T-helper 1 cell treated with Interleukin-12 subunit alpha and Interleukin-12 subunit beta and Interleukin-4 antibody, amounts not matched to agents 30 ng/mL and 1 ng/mL, for 36 hours (primary cell): ENCODE measurements at regions not wholly inside any gene's neighbourhood (a gene's known extent, or its start where the extent isn't known, plus 50 kb on each side); places are given as distances from the start of the nearest gene placed in this dataset.
"Not testable (repeated sequence)": the region's sequence is repeated elsewhere in the genome, so short reads cannot be mapped to it uniquely, and the experiment has no call there.

Experiments used
- intact Hi-C: fragments of 100-400 bp; cut with micrococcal nuclease; formaldehyde crosslinking; loops from one replicate; pipeline ENCODE4 v1.15.1; 2024

GRCh38 chr6:27049863-27050781, 197.4 kb upstream of the PRSS16 start:
- intact Hi-C loops, result no loop called here

- intact Hi-C loops, result not testable (repeated sequence)
Measured at GRCh38 chr6:27052082-27052730, 195.3 kb upstream of the PRSS16 start.

GRCh38 chr6:27052731-27053082, 194.8 kb upstream of the PRSS16 start:
- intact Hi-C loops, result no loop called here

- intact Hi-C loops, result no loop called here
Measured at GRCh38 chr6:27053738-27054137, 193.8 kb upstream of the PRSS16 start.

GRCh38 chr6:27056615-27057014, 190.9 kb upstream of the PRSS16 start:
- intact Hi-C loops, result no loop called here

GRCh38 chr6:27059621-27060425, 187.7 kb upstream of the PRSS16 start:
- intact Hi-C loops, result no loop called here

- intact Hi-C loops, result no loop called here
Measured at GRCh38 chr6:27061235-27061993, 186.1 kb upstream of the PRSS16 start.

GRCh38 chr6:27062755-27063154, 184.7 kb upstream of the PRSS16 start:
- intact Hi-C loops, result no loop called here

GRCh38 chr6:27065183-27065582, 182.3 kb upstream of the PRSS16 start:
- intact Hi-C loops, result no loop called here

GRCh38 chr6:27066381-27066780, 181.1 kb upstream of the PRSS16 start:
- intact Hi-C loops, result no loop called here

- intact Hi-C loops, result no loop called here
Measured at GRCh38 chr6:27066802-27067201, 180.7 kb upstream of the PRSS16 start.

- intact Hi-C loops, result no loop called here
Measured at GRCh38 chr6:27073441-27073840, 174.1 kb upstream of the PRSS16 start.

- intact Hi-C loops, result no loop called here
Measured at GRCh38 chr6:27076116-27076515, 171.4 kb upstream of the PRSS16 start.

GRCh38 chr6:27078734-27079357, 168.7 kb upstream of the PRSS16 start:
- intact Hi-C loops, result loop anchor here (1.0 to 2.0 kb wide), 3 partner anchors 472 to 904 kb away; no protein-coding TSS in a partner anchor

- intact Hi-C loops, result no loop called here
Measured at GRCh38 chr6:27081188-27081587, 166.3 kb upstream of the PRSS16 start.

GRCh38 chr6:27081931-27082330, 165.6 kb upstream of the PRSS16 start:
- intact Hi-C loops, result no loop called here

- intact Hi-C loops, result no loop called here
Measured at GRCh38 chr6:27088068-27088467, 159.4 kb upstream of the PRSS16 start.

- intact Hi-C loops, result no loop called here
Measured at GRCh38 chr6:27091661-27092315, 155.7 kb upstream of the PRSS16 start.

- intact Hi-C loops, result no loop called here
Measured at GRCh38 chr6:27092316-27092692, 155.2 kb upstream of the PRSS16 start.

GRCh38 chr6:27095914-27096313, 151.6 kb upstream of the PRSS16 start:
- intact Hi-C loops, result no loop called here
